GM13977 (cell line): ENCODE measurements at regions not wholly inside any gene's neighbourhood (a gene's known extent, or its start where the extent isn't known, plus 50 kb on each side); places are given as distances from the start of the nearest gene placed in this dataset.

Experiments used
- DNase-seq: peaks from one replicate; pipeline ENCODE4 v3.0.0; 2012; ENCODE audit warnings: low spot score
- CTCF ChIP-seq: IDR thresholded peaks from 2 replicates; pipeline ENCODE4 v1.5.1; 2012; ENCODE audit warnings: mild to moderate bottlenecking, control low read depth; ENCODE audit not compliant: insufficient read depth; ENCODE audit errors: extremely low read depth, missing control alignments
- in situ Hi-C: fragments of 300-500 bp; cut with MboI; formaldehyde crosslinking; loops from one replicate; pipeline ENCODE4 v1.12.0; 2022; ENCODE audit warnings: low sequenced_read_pairs, low pct_unique_long_range_greater_than_20kb, mixed read lengths, inconsistent platforms; ENCODE audit not compliant: unreplicated experiment

- no peak for DNase-seq
- in situ Hi-C loops: no loop called here
- no peak for TF ChIP-seq CTCF
These were observed 158.2 kb upstream of the PRKCQ start for GRCh38 chr10:6738112-6738768.

- TF ChIP-seq CTCF: no peak
- DNase-seq: no peak
- in situ Hi-C loops: no loop called here
These were observed 157.7 kb upstream of the PRKCQ start for GRCh38 chr10:6737758-6738111.

- no peak for DNase-seq
- in situ Hi-C loops: no loop called here
- TF ChIP-seq CTCF: no peak
These were observed 157.1 kb upstream of the PRKCQ start for GRCh38 chr10:6737080-6737641.

GRCh38 chr10:6734286-6734685, 154.2 kb upstream of the PRKCQ start:
- no peak for TF ChIP-seq CTCF
- in situ Hi-C loops: no loop called here

GRCh38 chr10:6729861-6730344, 149.8 kb upstream of the PRKCQ start:
- in situ Hi-C loops: no loop called here
- TF ChIP-seq CTCF: no peak
- no peak for DNase-seq

More at GRCh38 chr10:6734286-6734685, 154.2 kb upstream of the PRKCQ start:
- DNase-seq: no peak

GRCh38 chr10:6729071-6729774, 149.1 kb upstream of the PRKCQ start:
- no peak for DNase-seq
- in situ Hi-C loops: no loop called here
- TF ChIP-seq CTCF: no peak
